CD14-positive monocyte (primary cell): ENCODE measurements at regions not wholly inside any gene's neighbourhood (a gene's known extent, or its start where the extent isn't known, plus 50 kb on each side); places are given as distances from the start of the nearest gene placed in this dataset.
"Not testable (repeated sequence)": the region's sequence is repeated elsewhere in the genome, so short reads cannot be mapped to it uniquely, and the experiment has no call there.

Source experiments
- DNase-seq, 3 donors: peaks; one replicate each; pipeline ENCODE4 v3.0.0-alpha.2; 2011 to 2022
- H2AFZ ChIP-seq: 2 replicates; pipeline ENCODE4 v1.6.0; 2012; ENCODE audit warnings: mild to moderate bottlenecking, low read depth, low read length, inconsistent platforms; ENCODE audit not compliant: insufficient read depth, poor library complexity, severe bottlenecking
- H3K27ac ChIP-seq, 2 donors: 1 replicate in 1 of 2; 2 replicates in 1 of 2; pipeline ENCODE4 v1.5.1; 2012 to 2013; ENCODE audit warnings: low read length in 2 of 2, control low read depth in 1 of 2, inconsistent platforms in 1 of 2, low read depth in 1 of 2, mild to moderate bottlenecking in 1 of 2
- H3K27me3 ChIP-seq, 2 donors: one replicate each; pipeline versions ENCODE4 v1.6.0 to v1.6.1; 2011 to 2013; ENCODE audit warnings: low read length in 2 of 2; ENCODE audit not compliant: control insufficient read depth in 2 of 2, insufficient read depth in 2 of 2
- H3K36me3 ChIP-seq, 2 donors: replicated peaks in 1 of 2; 1 replicate in 1 of 2; 2 replicates in 1 of 2; pipeline versions ENCODE4 v1.5.1 to v1.6.1; 2012 to 2013; ENCODE audit warnings: low read length in 2 of 2, control low read depth in 1 of 2, inconsistent platforms in 1 of 2, mild to moderate bottlenecking in 1 of 2; ENCODE audit not compliant: insufficient read depth in 2 of 2, control insufficient read depth in 1 of 2
- H3K4me1 ChIP-seq, 2 donors: 1 replicate in 1 of 2; 2 replicates in 1 of 2; pipeline versions ENCODE4 v1.5.1 to v1.6.1; 2012 to 2013; ENCODE audit warnings: low read length in 2 of 2, control low read depth in 1 of 2, inconsistent platforms in 1 of 2, mild to moderate bottlenecking in 1 of 2, moderate library complexity in 1 of 2; ENCODE audit not compliant: insufficient read depth in 2 of 2, control insufficient read depth in 1 of 2
- H3K4me2 ChIP-seq: replicated peaks from 2 replicates; pipeline ENCODE3; 2012; ENCODE audit warnings: low read length, moderate library complexity, mild to moderate bottlenecking; ENCODE audit not compliant: poor library complexity, severe bottlenecking; ENCODE audit errors: extremely low read depth
- H3K4me3 ChIP-seq, 3 experiments: fragments of 200-600 bp in 1 of 3; sonication (generic) in 1 of 3; replicated peaks in 1 of 3; 1 replicate in 2 of 3; 2 replicates in 1 of 3; pipeline ENCODE4 v1.5.1; 2011 to 2013; ENCODE audit warnings: low read length in 3 of 3, mild to moderate bottlenecking in 3 of 3, control low read depth in 2 of 3, low read depth in 2 of 3, inconsistent platforms in 1 of 3, moderate library complexity in 1 of 3
- H3K79me2 ChIP-seq: 2 replicates; pipeline ENCODE4 v1.6.0; 2012; ENCODE audit warnings: mild to moderate bottlenecking, control low read depth, inconsistent platforms, low read length, moderate library complexity; ENCODE audit not compliant: insufficient read depth
- H3K9ac ChIP-seq: 2 replicates; pipeline ENCODE4 v1.6.0; 2017; ENCODE audit warnings: low read length, mild to moderate bottlenecking; ENCODE audit not compliant: insufficient read depth, poor library complexity, severe bottlenecking
- H3K9me3 ChIP-seq, 2 donors: replicated peaks in 1 of 2; 1 replicate in 1 of 2; 2 replicates in 1 of 2; pipeline versions ENCODE4 v1.5.1 to v1.6.1; 2012 to 2013; ENCODE audit warnings: low read length in 2 of 2, control low read depth in 1 of 2; ENCODE audit not compliant: control insufficient read depth in 1 of 2, insufficient read depth in 1 of 2
- H4K20me1 ChIP-seq: 2 replicates; pipeline ENCODE4 v1.6.0; 2012; ENCODE audit warnings: mild to moderate bottlenecking, low read length, control low read depth, moderate library complexity; ENCODE audit not compliant: insufficient read depth
- H3K27ac Mint-ChIP-seq, 7 donors: one replicate each; pipeline ENCODE4 v1.8.0; 2020; ENCODE audit warnings: mild to moderate bottlenecking in 7 of 7, mixed read lengths in 7 of 7, moderate library complexity in 6 of 7, inconsistent platforms in 2 of 7
- H3K27me3 Mint-ChIP-seq, 3 donors: one replicate each; pipeline ENCODE4 v1.8.0; 2021 to 2022; ENCODE audit warnings: low read depth in 3 of 3, mild to moderate bottlenecking in 3 of 3, mixed read lengths in 3 of 3, moderate library complexity in 3 of 3, inconsistent platforms in 1 of 3
- H3K36me3 Mint-ChIP-seq, 2 donors: one replicate each; pipeline ENCODE4 v1.8.0; 2020; ENCODE audit warnings: mixed read lengths in 2 of 2, inconsistent platforms in 1 of 2, mild to moderate bottlenecking in 1 of 2
- H3K4me1 Mint-ChIP-seq: one replicate; pipeline ENCODE4 v1.8.0; 2020; ENCODE audit warnings: mild to moderate bottlenecking, mixed read lengths
- H3K4me3 Mint-ChIP-seq, 2 donors: one replicate each; pipeline ENCODE4 v1.8.0; 2020; ENCODE audit warnings: mild to moderate bottlenecking in 2 of 2, mixed read lengths in 2 of 2, moderate library complexity in 1 of 2
- H3K9me3 Mint-ChIP-seq, 7 donors: one replicate each; pipeline ENCODE4 v1.8.0; 2020 to 2022; ENCODE audit warnings: mixed read lengths in 7 of 7, mild to moderate bottlenecking in 6 of 7, moderate library complexity in 6 of 7, inconsistent platforms in 2 of 7
- CTCF ChIP-seq: fragments of 200-600 bp; IDR thresholded peaks from one replicate; pipeline ENCODE4 v1.8.0; 2022; ENCODE audit warnings: antibody characterized with exemption, mild to moderate bottlenecking
- whole genome bisulfite sequencing: methylation state at CpG from one replicate; pipeline ENCODE4 v1.1.5; 2013; ENCODE audit warnings: missing lambda C conversion rate; ENCODE audit not compliant: insufficient coverage; 5-methylcytosine and 5-hydroxymethylcytosine counted together
- intact Hi-C, 2 donors: fragments of 100-400 bp; cut with micrococcal nuclease; formaldehyde crosslinking; loops; one replicate each; pipeline versions ENCODE4 v1.15.0 to v1.15.1; 2023

DNA sequence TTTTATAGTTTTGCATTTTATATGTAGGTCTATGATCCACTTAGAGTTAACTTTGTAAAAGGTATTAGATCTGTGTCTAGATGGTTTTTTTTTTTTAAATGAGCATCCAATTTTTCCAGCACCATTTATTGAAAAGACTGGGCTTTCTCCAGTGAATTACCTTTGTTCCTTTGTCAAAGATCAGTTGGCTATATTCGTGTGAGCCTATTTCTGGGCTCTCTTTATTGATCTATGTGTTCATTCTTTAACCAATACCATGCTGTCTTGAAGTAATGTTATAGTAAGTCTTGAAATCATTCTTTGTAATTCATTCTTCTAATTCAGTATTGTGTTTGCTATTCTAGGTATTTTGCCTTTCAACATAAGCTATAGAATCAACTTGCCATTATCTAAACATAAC is 165.4 kb upstream of the ARPP21 start:
- H3K79me2 ChIP-seq: no peaks in the 10 kb centered on the region
- DNase-seq: no peak
- H3K9me3 ChIP-seq: peaks cover 0 to under 1% of the 10 kb centered on the region in 2 donors
- no peak overlapping the region for H3K27ac ChIP-seq
- Mint-ChIP-seq H3K9me3 (peaks cover 0 to 10% (median 5%) of the 10 kb centered on the region in 7 donors), H3K27me3 (no peaks in the 10 kb centered on the region), H3K4me1 (no peaks in the 10 kb centered on the region), H3K27ac (no peak overlapping the region), H3K4me3 (no peak overlapping the region), H3K36me3 (no peaks in the 10 kb centered on the region)
- no peak overlapping the region for H2AFZ ChIP-seq
- H3K4me1 ChIP-seq: no peaks in the 10 kb centered on the region
- intact Hi-C loops: no loop called here
- TF ChIP-seq CTCF: no peak
- no peak overlapping the region for H3K4me2 ChIP-seq
- H3K4me3 ChIP-seq: no peak overlapping the region
- no CpG with 5 or more reads among the region's 1 CpG for WGBS
- H3K36me3 ChIP-seq: no peaks in the 10 kb centered on the region
- no peaks in the 10 kb centered on the region for H4K20me1 ChIP-seq
- H3K9ac ChIP-seq: no peak overlapping the region
- H3K27me3 ChIP-seq: no peaks in the 10 kb centered on the region

DNA sequence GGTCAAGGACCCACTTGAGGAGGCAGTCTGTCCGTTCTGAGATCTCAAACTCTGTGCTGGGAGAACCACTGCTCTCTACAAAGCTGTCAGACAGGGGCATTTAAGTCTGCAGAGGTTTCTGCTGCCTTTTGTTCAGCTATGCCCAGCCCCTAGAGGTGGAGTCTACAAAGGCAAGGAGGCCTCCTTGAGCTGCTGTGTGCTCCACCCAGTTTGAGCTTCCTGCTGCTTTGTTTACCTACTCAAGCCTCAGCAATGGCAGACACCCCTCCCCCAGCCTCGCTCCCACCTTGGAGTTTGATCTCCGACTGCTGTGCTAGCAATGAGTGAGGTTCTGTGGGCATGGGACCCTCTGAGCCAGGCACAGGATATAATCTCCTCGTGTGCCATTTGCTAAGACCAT is 156.8 kb upstream of the ARPP21 start:
- H3K9ac ChIP-seq, H3K27ac Mint-ChIP-seq, H3K9me3 ChIP-seq, H3K4me3 Mint-ChIP-seq, H3K79me2 ChIP-seq, H3K4me2 ChIP-seq, H3K36me3 ChIP-seq, H3K36me3 Mint-ChIP-seq, DNase-seq, H4K20me1 ChIP-seq, H3K27me3 Mint-ChIP-seq, H3K27me3 ChIP-seq, H3K4me1 Mint-ChIP-seq, H3K4me3 ChIP-seq, H3K27ac ChIP-seq, intact Hi-C loops, H3K4me1 ChIP-seq, H2AFZ ChIP-seq: not testable (repeated sequence)
- 75% methylated on average over 3 of the region's 4 CpGs for WGBS
- peaks cover 2 to 21% (median 10%) of the 10 kb centered on the region in 7 donors for H3K9me3 Mint-ChIP-seq
